IMR-90 (cell line): ENCODE measurements at regions not wholly inside any gene's neighbourhood (a gene's known extent, or its start where the extent isn't known, plus 50 kb on each side); places are given as distances from the start of the nearest gene placed in this dataset.

Experiments
- ATAC-seq: fragments of 200-7000 bp; cut with Tn5 transposase; 2 replicates; pipeline ENCODE4 v1.9.1; 2020; ENCODE audit warnings: low read depth, mild to moderate bottlenecking, moderate library complexity
- BruUV-seq: library from RNA; stranded (reverse); fragments of 400-500 nt; replicated peaks from 2 replicates; lab custom pipeline; 2021; lab: Mats Ljungman, UMichigan
- CTCF ChIA-PET: fragments of 300-600 bp; formaldehyde crosslinking; extraction: SDS; loops from one replicate; lab custom pipeline; 2021; ENCODE audit warnings: antibody characterized with exemption; lab: Yijun Ruan, JAX
- POLR2A ChIA-PET: fragments of 300-600 bp; sonication (Branson Sonifier 250); formaldehyde crosslinking; loops from one replicate; lab custom pipeline; 2022; ENCODE audit warnings: antibody characterized with exemption; ENCODE audit not compliant: unreplicated experiment; lab: Charles Lee
- DNase-seq: peaks from one replicate; pipeline ENCODE4 v3.0.0; 2013
- H2AFZ ChIP-seq: replicated peaks from 2 replicates; pipeline ENCODE3; 2013; ENCODE audit warnings: low read length, mild to moderate bottlenecking; ENCODE audit not compliant: poor library complexity
- H2AK5ac ChIP-seq: 2 replicates; pipeline ENCODE4 v1.6.1; 2013; ENCODE audit warnings: low read depth, low read length, inconsistent platforms
- H2AK9ac ChIP-seq: replicated peaks from 2 replicates; pipeline ENCODE3; 2013; ENCODE audit warnings: mild to moderate bottlenecking, low read depth, low read length, moderate library complexity; ENCODE audit not compliant: poor library complexity
- H2BK120ac ChIP-seq: 2 replicates; pipeline ENCODE4 v1.6.1; 2013; ENCODE audit warnings: low read depth, low read length, inconsistent platforms
- H2BK15ac ChIP-seq: 3 replicates; pipeline ENCODE4 v1.6.1; 2013; ENCODE audit warnings: low read depth, low read length, inconsistent platforms
- H2BK20ac ChIP-seq: 2 replicates; pipeline ENCODE4 v1.6.1; 2013; ENCODE audit warnings: low read depth, mild to moderate bottlenecking, inconsistent platforms, low read length, moderate library complexity
- H2BK5ac ChIP-seq: 2 replicates; pipeline ENCODE4 v1.6.1; 2013; ENCODE audit warnings: mild to moderate bottlenecking, low read depth, low read length, inconsistent platforms; ENCODE audit not compliant: poor library complexity, severe bottlenecking
- H3K14ac ChIP-seq: replicated peaks from 2 replicates; pipeline ENCODE4 v1.6.1; 2013; ENCODE audit warnings: low read depth, low read length, inconsistent platforms
- H3K18ac ChIP-seq: 2 replicates; pipeline ENCODE4 v1.6.1; 2013; ENCODE audit warnings: low read depth, low read length, control low read depth
- H3K23ac ChIP-seq: 2 replicates; pipeline ENCODE4 v1.6.1; 2013; ENCODE audit warnings: low read depth, low read length, inconsistent platforms
- H3K27ac ChIP-seq: 2 replicates; pipeline ENCODE4 v1.5.1; 2013; ENCODE audit warnings: mild to moderate bottlenecking, control low read depth, low read length; ENCODE audit not compliant: insufficient read depth
- H3K27me3 ChIP-seq: 2 replicates; pipeline ENCODE4 v1.6.1; 2013; ENCODE audit warnings: low read length; ENCODE audit not compliant: control insufficient read depth, insufficient read depth
- H3K36me3 ChIP-seq: 2 replicates; pipeline ENCODE4 v1.6.1; 2013; ENCODE audit warnings: low read length, mixed read lengths; ENCODE audit not compliant: control insufficient read depth, insufficient read depth
- H3K4ac ChIP-seq: 2 replicates; pipeline ENCODE4 v1.6.1; 2013; ENCODE audit warnings: low read depth, low read length, inconsistent platforms
- H3K4me1 ChIP-seq: 2 replicates; pipeline ENCODE4 v1.6.1; 2013; ENCODE audit warnings: low read length, mixed read lengths; ENCODE audit not compliant: control insufficient read depth, insufficient read depth
- H3K4me2 ChIP-seq: 2 replicates; pipeline ENCODE4 v1.6.1; 2013; ENCODE audit warnings: low read depth, mild to moderate bottlenecking, control low read depth, low read length, moderate library complexity
- H3K4me3 ChIP-seq: 2 replicates; pipeline ENCODE4 v1.5.1; 2013; ENCODE audit warnings: low read depth, mild to moderate bottlenecking, control low read depth, low read length, moderate library complexity; ENCODE audit not compliant: insufficient read depth
- H3K56ac ChIP-seq: 2 replicates; pipeline ENCODE4 v1.6.1; 2013; ENCODE audit warnings: low read length, inconsistent platforms; ENCODE audit not compliant: insufficient read depth; ENCODE audit errors: extremely low read depth
- H3K79me1 ChIP-seq, 2 experiments: 2 replicates each; pipeline ENCODE4 v1.6.1; 2013; ENCODE audit warnings: low read length in 2 of 2, inconsistent platforms in 1 of 2, low read depth in 1 of 2
- H3K9ac ChIP-seq: 2 replicates; pipeline ENCODE4 v1.6.1; 2013; ENCODE audit warnings: low read depth, low read length, control low read depth
- H3K9me1 ChIP-seq: 2 replicates; pipeline ENCODE4 v1.6.1; 2013; ENCODE audit warnings: low read length, inconsistent platforms; ENCODE audit not compliant: insufficient read depth
- H3K9me3 ChIP-seq: 2 replicates; pipeline ENCODE4 v1.6.1; 2013; ENCODE audit warnings: low read length; ENCODE audit not compliant: control insufficient read depth, insufficient read depth
- H4K20me1 ChIP-seq: 2 replicates; pipeline ENCODE4 v1.6.1; 2013; ENCODE audit warnings: low read length, inconsistent platforms; ENCODE audit not compliant: insufficient read depth
- H4K5ac ChIP-seq: 2 replicates; pipeline ENCODE4 v1.6.1; 2013; ENCODE audit warnings: mild to moderate bottlenecking, low read depth, low read length, control low read depth
- H4K8ac ChIP-seq, 2 experiments: 2 replicates each; pipeline ENCODE4 v1.6.1; 2013; ENCODE audit warnings: low read depth in 2 of 2, low read length in 2 of 2, control low read depth in 1 of 2, inconsistent platforms in 1 of 2
- H4K91ac ChIP-seq: 2 replicates; pipeline ENCODE4 v1.6.1; 2013; ENCODE audit warnings: low read depth, low read length, inconsistent platforms; ENCODE audit not compliant: insufficient read depth
- CTCF ChIP-seq: conservative IDR thresholded peaks from 2 replicates; pipeline ENCODE4 v1.5.1; 2012; ENCODE audit warnings: mild to moderate bottlenecking, low read depth, low read length, improper control_type of control experiment
- MAZ ChIP-seq: IDR thresholded peaks from 2 replicates; pipeline ENCODE4 v1.6.1; 2012; ENCODE audit warnings: low read depth, mild to moderate bottlenecking, low read length, improper control_type of control experiment, moderate library complexity, borderline replicate concordance
- MXI1 ChIP-seq: IDR thresholded peaks from 2 replicates; pipeline ENCODE4 v1.6.1; 2012; ENCODE audit warnings: low read depth, mild to moderate bottlenecking, low read length, moderate library complexity, borderline replicate concordance
- POLR2A ChIP-seq: IDR thresholded peaks from 2 replicates; pipeline ENCODE4 v1.6.1; 2012; ENCODE audit warnings: mild to moderate bottlenecking, low read depth, low read length
- SMC3 ChIP-seq: fragments of 150-350 bp; IDR thresholded peaks from 2 replicates; pipeline ENCODE4 v1.6.1; 2016; ENCODE audit warnings: low read depth, mild to moderate bottlenecking, antibody characterized with exemption, low read length, moderate library complexity
- USF2 ChIP-seq: fragments of 150-350 bp; IDR thresholded peaks from 2 replicates; pipeline ENCODE4 v1.6.1; 2017; ENCODE audit warnings: mild to moderate bottlenecking, antibody characterized with exemption, low read length, low read depth
- WGBS, 2 experiments: methylation state at CpG; one replicate each; pipeline versions ENCODE4 v1.1.5 to v1.1.7; 2013; ENCODE audit warnings: missing lambda C conversion rate in 2 of 2; ENCODE audit not compliant: insufficient read length in 1 of 2; ENCODE audit errors: extremely low coverage in 2 of 2; 5-methylcytosine and 5-hydroxymethylcytosine counted together
- dilution Hi-C: fragments of 300-500 bp; cut with HindIII; formaldehyde crosslinking; loops from one replicate; pipeline ENCODE4 v1.14.3; 2018; ENCODE audit warnings: low sequenced_read_pairs; ENCODE audit not compliant: unreplicated experiment
- in situ Hi-C: fragments of 300-500 bp; cut with MboI; formaldehyde crosslinking; loops from 3 replicates; pipeline ENCODE4 v1.14.3; 2019; ENCODE audit warnings: low sequenced_read_pairs, inconsistent platforms, mixed read lengths
- intact Hi-C: fragments of 100-400 bp; cut with micrococcal nuclease; formaldehyde crosslinking; loops from 2 replicates; pipeline ENCODE4 v1.10.0; 2022

- H3K9me1 ChIP-seq: peaks cover 3% of the 10 kb centered on the region; the same call in 1 of the 2 replicates
- H3K27me3 ChIP-seq: no peaks in the 10 kb centered on the region
- BruUV-seq: no TSS peak
- no peak overlapping the region for H3K9ac ChIP-seq
- ATAC-seq: no peak
- H3K56ac ChIP-seq: no peak overlapping the region
- no peak overlapping the region for H2BK15ac ChIP-seq
- H3K27ac ChIP-seq: no peak overlapping the region
- H2AK9ac ChIP-seq: no peak overlapping the region
- no peaks in the 10 kb centered on the region for H4K20me1 ChIP-seq
- POLR2A ChIA-PET: no interaction called here
- no CpG with 5 or more reads among the region's 2 CpGs for WGBS, 2 experiments
- CTCF ChIA-PET: no interaction called here
- no peak overlapping the region for H4K8ac ChIP-seq
- no peak overlapping the region for H3K4ac ChIP-seq
- no peak overlapping the region for H2BK20ac ChIP-seq
- H3K36me3 ChIP-seq: no peaks in the 10 kb centered on the region
- no peak overlapping the region for H4K91ac ChIP-seq
- no peak overlapping the region for H2BK120ac ChIP-seq
- H2AK5ac ChIP-seq: no peak overlapping the region
- H3K4me1 ChIP-seq: no peaks in the 10 kb centered on the region; the same call in 1 of the 2 replicates
- no peak for DNase-seq
- no peak overlapping the region for H3K23ac ChIP-seq
- no peak overlapping the region for H3K14ac ChIP-seq
- TF ChIP-seq SMC3: no peak
- no peak for TF ChIP-seq CTCF
- TF ChIP-seq MXI1: no peak
- TF ChIP-seq USF2: no peak
- TF ChIP-seq MAZ: no peak
- TF ChIP-seq POLR2A: no peak
- intact Hi-C loops: no loop called here
- no peaks in the 10 kb centered on the region for H3K79me1 ChIP-seq
- no peak overlapping the region for H4K5ac ChIP-seq
- dilution Hi-C loops: no loop called here
- no peaks in the 10 kb centered on the region for H3K9me3 ChIP-seq
- H3K4me3 ChIP-seq: no peak overlapping the region
- no peak overlapping the region for H3K18ac ChIP-seq
- no peak overlapping the region for H3K4me2 ChIP-seq
- H2BK5ac ChIP-seq: no peak overlapping the region
- H2AFZ ChIP-seq: no peak overlapping the region
- in situ Hi-C loops: no loop called here
Observed at GRCh38 chr1:58866578-58866977, 82.7 kb upstream of the JUN start.
